ENCODE measurements at regions not wholly inside any gene's neighbourhood (a gene's known extent, or its start where the extent isn't known, plus 50 kb on each side); places are given as distances from the start of the nearest gene placed in this dataset.

GRCh38 chr2:239533569-239534316 lies 132.9 kb upstream of the HDAC4 start:
- H3K27me3 ChIP-seq (replicated peaks in 1 of 2; ENCODE audit: control insufficient read depth in 2 of 2, insufficient read depth in 2 of 2, low read length in 1 of 2): no peaks in the 10 kb centered on the region; a peak in 1 of 4 replicates
- in situ Hi-C loops (cut with MboI) (no loop called here), intact Hi-C loops (cut with micrococcal nuclease; ENCODE audit: unreplicated experiment) (no loop called here)
- no peak overlapping the region for H3K9ac ChIP-seq (ENCODE audit: control insufficient read depth, insufficient read depth, low read length)
- FAIRE-seq: no peak
- H3K4me1 ChIP-seq (ENCODE audit: control insufficient read depth, insufficient read depth, low read length): no peaks in the 10 kb centered on the region
- H3K27ac ChIP-seq (ENCODE audit: control insufficient read depth, insufficient read depth): no peak overlapping the region
- no peaks in the 10 kb centered on the region; the same call in 2 of the 3 replicates for H3K9me3 ChIP-seq (replicated peaks; ENCODE audit: control insufficient read depth, insufficient read depth, low read length)
- 31% methylated on average over 10 of the region's 10 CpGs for WGBS (ENCODE audit: insufficient coverage, insufficient replicate concordance, low lambda C conversion rate, missing lambda C conversion rate)
- CTCF ChIA-PET: no interaction called here
- H3K4me2 ChIP-seq (ENCODE audit: control insufficient read depth, insufficient read depth): no peak overlapping the region
- SMC1A ChIA-PET (ENCODE audit: uncharacterized antibody, unreplicated experiment): no interaction called here
- no TSS peak for BruUV-seq (replicated peaks)
- no peaks in the 10 kb centered on the region for H3K36me3 ChIP-seq (ENCODE audit: control insufficient read depth in 2 of 2, insufficient read depth in 2 of 2, low read length in 1 of 2)
- no peak for ATAC-seq
- RAD21 ChIA-PET (ENCODE audit: unreplicated experiment): no interaction called here
- no peak overlapping the region for H2AFZ ChIP-seq (ENCODE audit: control insufficient read depth, low read depth, low read length)
- TF ChIP-seq NR2C2 (IDR thresholded peaks at IDR 0.05; ENCODE audit: borderline replicate concordance, control insufficient read depth, insufficient read length, low read depth) (no peak), NFYA (IDR thresholded peaks at IDR 0.05; ENCODE audit: borderline replicate concordance, low read depth, low read length) (no peak), ETV6 (conservative IDR thresholded peaks at IDR 0.05 in 1 of 2, IDR thresholded peaks at IDR 0.05 in 1 of 2; ENCODE audit: borderline replicate concordance in 1 of 2, low read depth in 1 of 2) (no peak), MLLT1 (IDR thresholded peaks at IDR 0.05) (no peak), POLR2A (IDR thresholded peaks at IDR 0.05; ENCODE audit: low read depth, low read length) (no peak), SREBF1 (IDR thresholded peaks at IDR 0.05; ENCODE audit: low read length) (no peak), JUND (IDR thresholded peaks at IDR 0.05; ENCODE audit: low read depth, low read length) (no peak), LARP7 (IDR thresholded peaks at IDR 0.05) (no peak)
- POLR2A ChIA-PET: no interaction called here
- H3K4me3 ChIP-seq: no peak overlapping the region
- H3K79me2 ChIP-seq (ENCODE audit: control insufficient read depth, insufficient read depth, low read length): no peaks in the 10 kb centered on the region
- no peak for DNase-seq (ENCODE audit: low read depth, low spot score)
- no peaks in the 10 kb centered on the region for H4K20me1 ChIP-seq (ENCODE audit: control insufficient read depth, insufficient read depth)

Measured in GM12878 (cell line).